ENCODE measurements at regions not wholly inside any gene's neighbourhood (a gene's known extent, or its start where the extent isn't known, plus 50 kb on each side); places are given as distances from the start of the nearest gene placed in this dataset.

DNA sequence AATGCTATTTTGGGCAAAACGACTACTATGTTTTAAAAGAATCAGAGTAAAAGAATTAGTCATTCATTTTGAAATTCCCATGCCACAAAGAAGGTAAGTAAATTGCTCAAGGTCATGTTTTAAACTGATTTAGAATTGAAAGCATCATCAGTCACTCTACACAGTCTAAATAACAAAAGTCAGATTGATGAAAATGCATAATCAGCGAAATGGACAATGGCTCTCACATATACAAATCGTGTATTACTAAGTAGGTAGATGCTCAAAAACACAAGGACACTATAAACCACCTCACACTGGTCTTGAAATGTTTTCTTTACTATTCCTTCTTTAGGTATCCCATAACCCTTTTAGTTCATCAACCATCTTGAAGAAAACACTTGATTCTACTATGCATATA is 135.4 kb downstream of the OPN5 start:
- TF ChIP-seq HDAC6 (IDR thresholded peaks at IDR 0.05; ENCODE audit: low read depth, low read length) (no peak), EP300 (IDR thresholded peaks at IDR 0.05; ENCODE audit: low read depth in 2 of 2, low read length in 2 of 2) (no peak), EP300 (CRISPR knock-in tag; IDR thresholded peaks at IDR 0.05; ENCODE audit: borderline replicate concordance) (no peak), TAF1 (CRISPR knock-in tag; IDR thresholded peaks at IDR 0.05) (no peak), SMARCE1 (IDR thresholded peaks at IDR 0.05; ENCODE audit: borderline replicate concordance) (no peak), ZFP36 (IDR thresholded peaks at IDR 0.05; ENCODE audit: borderline replicate concordance, low read depth, low read length, partially characterized antibody) (no peak), POLR2A (IDR thresholded peaks at IDR 0.05; ENCODE audit: insufficient read depth in 1 of 2, low read depth in 2 of 2, low read length in 2 of 2) (no peak), KDM5A (IDR thresholded peaks at IDR 0.05; ENCODE audit: borderline replicate concordance, low read length) (no peak), KDM1A (CRISPR knock-in tag; IDR thresholded peaks at IDR 0.05) (no peak), JUND (CRISPR knock-in tag; IDR thresholded peaks at IDR 0.05) (no peak), ZNF83 (CRISPR knock-in tag; IDR thresholded peaks at IDR 0.05; ENCODE audit: borderline replicate concordance) (no peak), SAFB2 (CRISPR knock-in tag; IDR thresholded peaks at IDR 0.05; ENCODE audit: borderline replicate concordance, low read depth) (no peak)
- TF ChIP-seq, protein P1, sequence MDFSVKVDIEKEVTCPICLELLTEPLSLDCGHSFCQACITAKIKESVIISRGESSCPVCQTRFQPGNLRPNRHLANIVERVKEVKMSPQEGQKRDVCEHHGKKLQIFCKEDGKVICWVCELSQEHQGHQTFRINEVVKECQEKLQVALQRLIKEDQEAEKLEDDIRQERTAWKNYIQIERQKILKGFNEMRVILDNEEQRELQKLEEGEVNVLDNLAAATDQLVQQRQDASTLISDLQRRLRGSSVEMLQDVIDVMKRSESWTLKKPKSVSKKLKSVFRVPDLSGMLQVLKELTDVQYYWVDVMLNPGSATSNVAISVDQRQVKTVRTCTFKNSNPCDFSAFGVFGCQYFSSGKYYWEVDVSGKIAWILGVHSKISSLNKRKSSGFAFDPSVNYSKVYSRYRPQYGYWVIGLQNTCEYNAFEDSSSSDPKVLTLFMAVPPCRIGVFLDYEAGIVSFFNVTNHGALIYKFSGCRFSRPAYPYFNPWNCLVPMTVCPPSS (IDR thresholded peaks at IDR 0.05) = no peak
- TF ChIP-seq, protein P2, sequence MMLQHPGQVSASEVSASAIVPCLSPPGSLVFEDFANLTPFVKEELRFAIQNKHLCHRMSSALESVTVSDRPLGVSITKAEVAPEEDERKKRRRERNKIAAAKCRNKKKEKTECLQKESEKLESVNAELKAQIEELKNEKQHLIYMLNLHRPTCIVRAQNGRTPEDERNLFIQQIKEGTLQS (CRISPR knock-in tag; IDR thresholded peaks at IDR 0.05) = no peak
- TF ChIP-seq, protein P3, sequence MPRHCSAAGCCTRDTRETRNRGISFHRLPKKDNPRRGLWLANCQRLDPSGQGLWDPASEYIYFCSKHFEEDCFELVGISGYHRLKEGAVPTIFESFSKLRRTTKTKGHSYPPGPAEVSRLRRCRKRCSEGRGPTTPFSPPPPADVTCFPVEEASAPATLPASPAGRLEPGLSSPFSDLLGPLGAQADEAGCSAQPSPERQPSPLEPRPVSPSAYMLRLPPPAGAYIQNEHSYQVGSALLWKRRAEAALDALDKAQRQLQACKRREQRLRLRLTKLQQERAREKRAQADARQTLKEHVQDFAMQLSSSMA (CRISPR knock-in tag; IDR thresholded peaks at IDR 0.05) = no peak
